H1 (cell line): ENCODE measurements at regions not wholly inside any gene's neighbourhood (a gene's known extent, or its start where the extent isn't known, plus 50 kb on each side); places are given as distances from the start of the nearest gene placed in this dataset.

Experiments used
- USF2 ChIP-seq: IDR thresholded peaks from 2 replicates; pipeline ENCODE4 v1.6.1; 2011; ENCODE audit warnings: low read length, improper control_type of control experiment

- peak; percentile 83 for TF ChIP-seq USF2
These were observed 243.3 kb downstream of the FAM43A start (continued) for GRCh38 chr3:194928831-194929577.
